Keratinocyte (primary cell): ENCODE measurements at regions not wholly inside any gene's neighbourhood (a gene's known extent, or its start where the extent isn't known, plus 50 kb on each side); places are given as distances from the start of the nearest gene placed in this dataset.

Source experiments
- DNase-seq: peaks from one replicate; pipeline ENCODE4 v3.0.0-alpha.2; 2011; ENCODE audit warnings: low read depth, missing footprints, low spot score
- FAIRE-seq: peaks from 2 replicates; lab custom pipeline; 2011; peaks lifted over from hg19 to GRCh38; lab: Jason Lieb, UNC
- H2AFZ ChIP-seq: 2 replicates; pipeline ENCODE4 v1.6.0; 2012; ENCODE audit warnings: low read length, control low read depth, inconsistent platforms; ENCODE audit not compliant: control insufficient read depth
- H3K27ac ChIP-seq: 2 replicates; pipeline ENCODE4 v1.5.1; 2011; ENCODE audit warnings: low read length; ENCODE audit not compliant: control insufficient read depth, insufficient read depth
- H3K27me3 ChIP-seq: 3 replicates; pipeline ENCODE4 v1.6.0; 2011; ENCODE audit warnings: low read length; ENCODE audit not compliant: control insufficient read depth, insufficient read depth; ENCODE audit errors: extremely low read depth
- H3K36me3 ChIP-seq, 2 experiments: 2 replicates in 1 of 2; 3 replicates in 1 of 2; pipeline ENCODE4 v1.5.1; 2011; ENCODE audit warnings: low read length in 2 of 2, mild to moderate bottlenecking in 1 of 2; ENCODE audit not compliant: control insufficient read depth in 2 of 2, insufficient read depth in 2 of 2; ENCODE audit errors: extremely low read depth in 1 of 2
- H3K4me1 ChIP-seq: 3 replicates; pipeline ENCODE4 v1.5.1; 2011; ENCODE audit warnings: low read length; ENCODE audit not compliant: control insufficient read depth, insufficient read depth; ENCODE audit errors: extremely low read depth
- H3K4me2 ChIP-seq: 3 replicates; pipeline ENCODE4 v1.6.0; 2011; ENCODE audit warnings: low read depth, low read length; ENCODE audit not compliant: control insufficient read depth, insufficient read depth; ENCODE audit errors: extremely low read depth
- H3K4me3 ChIP-seq, 3 experiments: fragments of 200-600 bp in 1 of 3; sonication (generic) in 1 of 3; 2 replicates in 2 of 3; 3 replicates in 1 of 3; pipeline ENCODE4 v1.5.1; 2011 to 2016; ENCODE audit warnings: low read length in 3 of 3, mild to moderate bottlenecking in 3 of 3, control low read depth in 2 of 3, inconsistent platforms in 1 of 3, low read depth in 1 of 3, mixed read lengths in 1 of 3, mixed run types in 1 of 3, moderate library complexity in 1 of 3; ENCODE audit not compliant: control insufficient read depth in 2 of 3, insufficient read depth in 2 of 3; ENCODE audit errors: extremely low read depth in 1 of 3
- H3K79me2 ChIP-seq: 2 replicates; pipeline ENCODE4 v1.6.0; 2012; ENCODE audit warnings: low read length; ENCODE audit not compliant: control insufficient read depth, insufficient read depth
- H3K9ac ChIP-seq: 3 replicates; pipeline ENCODE4 v1.6.0; 2011; ENCODE audit warnings: low read length; ENCODE audit not compliant: control insufficient read depth, insufficient read depth; ENCODE audit errors: extremely low read depth
- H3K9me1 ChIP-seq: 3 replicates; pipeline ENCODE4 v1.6.0; 2011; ENCODE audit warnings: low read length; ENCODE audit not compliant: control insufficient read depth, insufficient read depth; ENCODE audit errors: extremely low read depth
- H3K9me3 ChIP-seq: 2 replicates; pipeline ENCODE4 v1.5.1; 2012; ENCODE audit warnings: low read depth, low read length; ENCODE audit not compliant: control insufficient read depth
- H4K20me1 ChIP-seq: 3 replicates; pipeline ENCODE4 v1.6.0; 2011; ENCODE audit warnings: low read length; ENCODE audit not compliant: control insufficient read depth, insufficient read depth; ENCODE audit errors: extremely low read depth
- CTCF ChIP-seq, 3 experiments: IDR thresholded peaks in 1 of 3; conservative IDR thresholded peaks in 1 of 3; optimal IDR thresholded peaks in 1 of 3; 2 replicates in 2 of 3; 3 replicates in 1 of 3; pipeline versions ENCODE3 to v1.5.1; 2011; ENCODE audit warnings: low read length in 3 of 3, mild to moderate bottlenecking in 3 of 3, moderate library complexity in 2 of 3, control low read depth in 1 of 3, inconsistent platforms in 1 of 3; ENCODE audit not compliant: insufficient read depth in 2 of 3; ENCODE audit errors: extremely low read depth in 1 of 3
- EZH2 ChIP-seq: IDR thresholded peaks from one replicate; pipeline ENCODE4 v1.6.1; 2012; ENCODE audit warnings: inconsistent platforms, mild to moderate bottlenecking, low read length, moderate library complexity
- dilution Hi-C: fragments of 300-500 bp; cut with MboI; formaldehyde crosslinking; loops from one replicate; pipeline ENCODE4 v1.7.0; 2020; ENCODE audit warnings: low sequenced_read_pairs; ENCODE audit not compliant: extremely low pct_ligation_motif_present

GRCh38 chr2:15074319-15074718, 441.8 kb downstream of the LRATD1 start:
- FAIRE-seq (no peak), DNase-seq (no peak)
- no peaks in the 10 kb centered on the region for H3K9me3 ChIP-seq
- H3K4me2 ChIP-seq, result no peak overlapping the region
- no peak for TF ChIP-seq CTCF (optimal IDR thresholded peaks at IDR 0.05 in 1 of 3, IDR thresholded peaks at IDR 0.05 in 1 of 3, conservative IDR thresholded peaks at IDR 0.05 in 1 of 3; ENCODE audit: extremely low read depth in 1 of 3, insufficient read depth in 2 of 3, low read length in 3 of 3)
- no peak for TF ChIP-seq EZH2
- dilution Hi-C loops, result no loop called here
- H3K4me3 ChIP-seq, result no peak overlapping the region
- no peak overlapping the region for H2AFZ ChIP-seq
- no peak overlapping the region for H3K9ac ChIP-seq
- H3K4me1 ChIP-seq, result no peaks in the 10 kb centered on the region
- H3K9me1 ChIP-seq, result no peaks in the 10 kb centered on the region
- no peaks in the 10 kb centered on the region for H3K27me3 ChIP-seq
- H3K27ac ChIP-seq, result no peak overlapping the region
- H3K79me2 ChIP-seq, result no peaks in the 10 kb centered on the region
- H4K20me1 ChIP-seq, result no peaks in the 10 kb centered on the region
- no peaks in the 10 kb centered on the region for H3K36me3 ChIP-seq

GRCh38 chr2:15074751-15075700, 442.5 kb downstream of the LRATD1 start:
- no peaks in the 10 kb centered on the region for H3K79me2 ChIP-seq
- no peak overlapping the region for H3K4me3 ChIP-seq
- H3K4me2 ChIP-seq, result no peak overlapping the region
- no peak overlapping the region for H3K27ac ChIP-seq
- H3K36me3 ChIP-seq, result no peaks in the 10 kb centered on the region
- no peaks in the 10 kb centered on the region for H3K27me3 ChIP-seq
- dilution Hi-C loops, result no loop called here
- H3K9me3 ChIP-seq, result no peaks in the 10 kb centered on the region
- H3K4me1 ChIP-seq, result no peaks in the 10 kb centered on the region
- H4K20me1 ChIP-seq, result no peaks in the 10 kb centered on the region
- no peak overlapping the region for H3K9ac ChIP-seq
- DNase-seq, result no peak
- H2AFZ ChIP-seq, result no peak overlapping the region
- TF ChIP-seq EZH2, result no peak
- no peak for TF ChIP-seq CTCF (optimal IDR thresholded peaks at IDR 0.05 in 1 of 3, IDR thresholded peaks at IDR 0.05 in 1 of 3, conservative IDR thresholded peaks at IDR 0.05 in 1 of 3; ENCODE audit: extremely low read depth in 1 of 3, insufficient read depth in 2 of 3, low read length in 3 of 3)
- H3K9me1 ChIP-seq, result no peaks in the 10 kb centered on the region
- FAIRE-seq, result no peak
